ENCODE measurements at regions not wholly inside any gene's neighbourhood (a gene's known extent, or its start where the extent isn't known, plus 50 kb on each side); places are given as distances from the start of the nearest gene placed in this dataset.

- no peak for TF ChIP-seq CTCF (conservative IDR thresholded peaks at IDR 0.05; ENCODE audit: low read depth)
- no peak for DNase-seq (ENCODE audit: low spot score)
- POLR2A ChIA-PET (ENCODE audit: low non-redundant PET) = no interaction called here
- no peak overlapping the region for H3K27ac ChIP-seq
- CTCF ChIA-PET = interaction anchor here (0.6 kb wide), 1 partner anchor 336 kb away, joined by 4 read pairs; no protein-coding TSS in a partner anchor
These were observed 62.7 kb upstream of the EPS8L3 start for GRCh38 chr1:109826446-109826845.

- ChIA-PET POLR2A (ENCODE audit: low non-redundant PET) (no interaction called here), CTCF (no interaction called here)
- H3K27ac ChIP-seq = no peak overlapping the region
- TF ChIP-seq CTCF (conservative IDR thresholded peaks at IDR 0.05; ENCODE audit: low read depth) = no peak
- no peak for DNase-seq (ENCODE audit: low spot score)
These were observed 60.8 kb upstream of the EPS8L3 start for GRCh38 chr1:109824349-109825115.

GRCh38 chr1:109823543-109824348, 60.0 kb upstream of the EPS8L3 start:
- DNase-seq (ENCODE audit: low spot score) = no peak
- no peak overlapping the region for H3K27ac ChIP-seq
- POLR2A ChIA-PET (ENCODE audit: low non-redundant PET) = no interaction called here
- CTCF ChIA-PET = no interaction called here
- TF ChIP-seq CTCF (conservative IDR thresholded peaks at IDR 0.05; ENCODE audit: low read depth) = no peak

- ChIA-PET POLR2A (ENCODE audit: low non-redundant PET) (no interaction called here), CTCF (interaction anchor here (0.6 to 1.1 kb wide), 2 partner anchors 161 to 195 kb away, joined by 3 to 5 read pairs; partner anchors contain the start of gene AHCYL1)
- no peak overlapping the region for H3K27ac ChIP-seq
- DNase-seq (ENCODE audit: low spot score) = no peak
- no peak for TF ChIP-seq CTCF (conservative IDR thresholded peaks at IDR 0.05; ENCODE audit: low read depth)
These were observed 59.2 kb upstream of the EPS8L3 start for GRCh38 chr1:109822749-109823542.

GRCh38 chr1:109821831-109822745, 58.4 kb upstream of the EPS8L3 start:
- DNase-seq (ENCODE audit: low spot score) = no peak
- POLR2A ChIA-PET (ENCODE audit: low non-redundant PET) = no interaction called here

More at GRCh38 chr1:109821831-109822745, 58.4 kb upstream of the EPS8L3 start:
- H3K27ac ChIP-seq = peak overlapping the region; percentile 35
- TF ChIP-seq CTCF (conservative IDR thresholded peaks at IDR 0.05; ENCODE audit: low read depth) = no peak
- CTCF ChIA-PET = interaction anchor here (1.1 kb wide), 1 partner anchor 162 kb away, joined by 5 read pairs; the partner anchor contains the start of gene AHCYL1
